HCT116 (cell line): ENCODE measurements at regions not wholly inside any gene's neighbourhood (a gene's known extent, or its start where the extent isn't known, plus 50 kb on each side); places are given as distances from the start of the nearest gene placed in this dataset.

Experiments used
- ATAC-seq: fragments of 200-7000 bp; cut with Tn5 transposase; 2 replicates; pipeline ENCODE4 v1.9.1; 2020; ENCODE audit warnings: mild to moderate bottlenecking, moderate library complexity
- BruUV-seq: library from RNA; stranded (reverse); fragments of 400-500 nt; replicated peaks from 2 replicates; lab custom pipeline; 2021; lab: Mats Ljungman, UMichigan
- CTCF ChIA-PET: fragments of 300-600 bp; sonication (Branson Sonifier 250); formaldehyde crosslinking; loops from one replicate; lab custom pipeline; 2021; ENCODE audit warnings: antibody characterized with exemption; lab: Charles Lee
- POLR2A ChIA-PET: fragments of 300-600, 350-600 bp; sonication (Branson Sonifier 250); formaldehyde crosslinking; loops from one replicate; lab custom pipeline; 2021; ENCODE audit warnings: antibody characterized with exemption; lab: Charles Lee
- RAD21 ChIA-PET, 2 experiments: fragments of 300-600 bp; sonication (Branson Sonifier 250); formaldehyde crosslinking; loops; one replicate each; lab custom pipeline; 2023; ENCODE audit warnings: low total read pairs in 2 of 2; ENCODE audit not compliant: uncharacterized antibody in 2 of 2, unreplicated experiment in 2 of 2, low non-redundant PET in 1 of 2; lab: Charles Lee
- DNase-seq: peaks from one replicate; pipeline ENCODE4 v3.0.0-alpha.2; 2010; ENCODE audit warnings: low read depth, low spot score
- H2AFZ ChIP-seq: fragments of 200-600 bp; shearing (Covaris generic), sonication (generic); 2 replicates; pipeline ENCODE4 v1.6.1; 2017; ENCODE audit warnings: low read depth, mixed run types, mixed read lengths, antibody characterized with exemption, low read length; ENCODE audit not compliant: poor library complexity, severe bottlenecking
- H3K27ac ChIP-seq: 2 replicates; pipeline ENCODE4 v1.5.1; 2012; ENCODE audit warnings: low read depth, low read length
- H3K27me3 ChIP-seq: fragments of 200-600 bp; sonication (generic); 2 replicates; pipeline ENCODE4 v1.6.1; 2016; ENCODE audit warnings: mixed run types, low read length, mixed read lengths; ENCODE audit not compliant: insufficient read depth
- H3K36me3 ChIP-seq, 2 experiments: fragments of 200-500 bp in 1 of 2; fragments of 200-600 bp in 1 of 2; sonication (Bioruptor generic) in 1 of 2; sonication (generic) in 1 of 2; 2 replicates each; pipeline versions ENCODE4 v1.5.1 to v1.6.1; 2014 to 2016; ENCODE audit warnings: low read length in 2 of 2, inconsistent platforms in 1 of 2, mixed read lengths in 1 of 2, mixed run types in 1 of 2; ENCODE audit not compliant: insufficient read depth in 2 of 2, control insufficient read depth in 1 of 2
- H3K4me1 ChIP-seq, 2 experiments: fragments of 200-600 bp in 1 of 2; sonication (generic) in 1 of 2; 2 replicates each; pipeline versions ENCODE4 v1.5.1 to v1.6.1; 2012 to 2017; ENCODE audit warnings: low read length in 2 of 2, inconsistent platforms in 1 of 2, mild to moderate bottlenecking in 1 of 2, mixed read lengths in 1 of 2, mixed run types in 1 of 2, moderate library complexity in 1 of 2; ENCODE audit not compliant: insufficient read depth in 2 of 2, control insufficient read depth in 1 of 2
- H3K4me2 ChIP-seq: fragments of 200-600 bp; sonication (generic); 2 replicates; pipeline ENCODE4 v1.6.1; 2017; ENCODE audit warnings: mixed run types, low read length, mixed read lengths
- H3K4me3 ChIP-seq, 2 experiments: fragments of 200-600 bp in 1 of 2; sonication (generic) in 1 of 2; replicated peaks in 1 of 2; 2 replicates each; pipeline ENCODE4 v1.5.1; 2011 to 2016; ENCODE audit warnings: low read length in 2 of 2, control low read depth in 1 of 2, low read depth in 1 of 2, mild to moderate bottlenecking in 1 of 2, mixed read lengths in 1 of 2, mixed run types in 1 of 2
- H3K79me2 ChIP-seq: fragments of 200-600 bp; sonication (generic); 2 replicates; pipeline ENCODE4 v1.6.1; 2017; ENCODE audit warnings: mild to moderate bottlenecking, mixed run types, low read length, moderate library complexity, mixed read lengths; ENCODE audit not compliant: insufficient read depth
- H3K9ac ChIP-seq: fragments of 200-600 bp; sonication (generic); 2 replicates; pipeline ENCODE4 v1.6.1; 2016; ENCODE audit warnings: low read length, mixed read lengths
- H3K9me2 ChIP-seq: fragments of 200-600 bp; sonication (generic), shearing (Covaris generic); 2 replicates; pipeline ENCODE4 v1.6.1; 2017; ENCODE audit warnings: mixed run types, mild to moderate bottlenecking, moderate library complexity; ENCODE audit not compliant: insufficient read depth
- H3K9me3 ChIP-seq, 2 experiments: fragments of 200-500 bp in 1 of 2; fragments of 200-600 bp in 1 of 2; sonication (Bioruptor generic) in 1 of 2; sonication (generic) in 1 of 2; 2 replicates each; pipeline ENCODE4 v1.6.1; 2014 to 2017; ENCODE audit warnings: low read length in 2 of 2, mixed read lengths in 2 of 2, inconsistent platforms in 1 of 2, low read depth in 1 of 2, mild to moderate bottlenecking in 1 of 2, mixed run types in 1 of 2, moderate library complexity in 1 of 2; ENCODE audit not compliant: control insufficient read depth in 1 of 2, insufficient read depth in 1 of 2
- H4K20me1 ChIP-seq: fragments of 200-600 bp; sonication (generic), shearing (Covaris generic); 2 replicates; pipeline ENCODE4 v1.6.1; 2017; ENCODE audit warnings: mixed run types, mild to moderate bottlenecking, moderate library complexity; ENCODE audit not compliant: insufficient read depth
- EGR1 ChIP-seq: IDR thresholded peaks from 2 replicates; pipeline ENCODE4 v1.6.1; 2012; ENCODE audit warnings: low read depth
- ELF1 ChIP-seq: IDR thresholded peaks from 2 replicates; pipeline ENCODE4 v1.6.1; 2012; ENCODE audit warnings: low read depth, borderline replicate concordance
- EZH2phosphoT487 ChIP-seq: fragments of 200-600 bp; IDR thresholded peaks from 2 replicates; pipeline ENCODE4 v1.6.1; 2018; ENCODE audit warnings: antibody characterized with exemption, borderline replicate concordance
- FOSL1 ChIP-seq: IDR thresholded peaks from 2 replicates; pipeline ENCODE4 v1.6.1; 2012; ENCODE audit warnings: low read depth
- JUND ChIP-seq: IDR thresholded peaks from 2 replicates; pipeline ENCODE4 v1.6.1; 2012
- POLR2A ChIP-seq: IDR thresholded peaks from 2 replicates; pipeline ENCODE4 v1.7.0; 2011; ENCODE audit warnings: borderline replicate concordance; ENCODE audit not compliant: insufficient read depth, insufficient read length; ENCODE audit errors: extremely low read depth
- POLR2AphosphoS5 ChIP-seq: IDR thresholded peaks from 2 replicates; pipeline ENCODE4 v1.6.1; 2011; ENCODE audit warnings: mild to moderate bottlenecking, low read depth, low read length, moderate library complexity
- RAD21 ChIP-seq: IDR thresholded peaks from 2 replicates; pipeline ENCODE4 v1.6.1; 2012; ENCODE audit warnings: low read depth, mild to moderate bottlenecking
- SP1 ChIP-seq: IDR thresholded peaks from 2 replicates; pipeline ENCODE4 v1.6.1; 2012; ENCODE audit warnings: low read depth
- SRF ChIP-seq: IDR thresholded peaks from 2 replicates; pipeline ENCODE4 v1.6.1; 2012; ENCODE audit warnings: low read depth
- YY1 ChIP-seq: IDR thresholded peaks from 2 replicates; pipeline ENCODE4 v1.6.1; 2011; ENCODE audit warnings: low read length, low read depth, moderate library complexity, mild to moderate bottlenecking; ENCODE audit not compliant: insufficient replicate concordance; ENCODE audit errors: extremely low read depth
- ZFX ChIP-seq: fragments of 450-650 bp; IDR thresholded peaks from 2 replicates; pipeline ENCODE4 v1.6.1; 2017
- ZNF274 ChIP-seq: fragments of 200-500 bp; sonication (Bioruptor generic); IDR thresholded peaks from 2 replicates; pipeline ENCODE4 v1.6.1; 2014; ENCODE audit warnings: mild to moderate bottlenecking, low read depth, low read length, inconsistent platforms
- intact Hi-C: fragments of 100-400 bp; cut with micrococcal nuclease; formaldehyde crosslinking; loops from 2 replicates; pipeline ENCODE4 v1.10.0; 2022
- TF ChIP-seq, protein P1 (sequence below): IDR thresholded peaks from 2 replicates; pipeline ENCODE4 v1.6.1; 2012
- TF ChIP-seq, protein P2 (sequence below): IDR thresholded peaks from 2 replicates; pipeline ENCODE4 v1.6.1; 2012
- TF ChIP-seq, protein P3 (sequence below): IDR thresholded peaks from 2 replicates; pipeline ENCODE4 v1.6.1; 2011; ENCODE audit warnings: mild to moderate bottlenecking, low read length, moderate library complexity; ENCODE audit not compliant: insufficient replicate concordance; ENCODE audit errors: extremely low read depth
- TF ChIP-seq, protein P4 (sequence below): IDR thresholded peaks from 2 replicates; pipeline ENCODE4 v1.6.1; 2012; ENCODE audit warnings: low read depth

DNA sequence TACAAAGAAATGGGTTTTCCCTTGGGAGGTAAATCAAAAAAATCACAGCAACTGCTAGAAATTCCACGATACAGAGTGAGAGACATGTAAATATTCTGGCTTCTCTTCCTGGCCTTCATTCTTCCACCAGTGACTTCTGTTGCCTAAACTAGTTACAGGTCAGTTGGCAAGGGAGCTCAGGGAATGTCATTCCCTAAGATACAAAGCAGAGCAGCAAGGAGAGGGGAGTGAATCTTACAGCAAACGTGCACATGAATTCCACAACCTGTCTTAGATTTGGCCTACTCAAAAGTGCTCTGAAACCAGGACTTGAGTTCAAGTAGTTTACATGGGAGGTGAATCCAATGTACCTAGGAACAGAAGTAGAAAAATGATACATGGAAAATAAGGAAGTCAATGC lies 445.3 kb upstream of the LRRC7 start:
- no peaks in the 10 kb centered on the region for H3K9me3 ChIP-seq
- DNase-seq (no peak), ATAC-seq (no peak)
- H3K4me1 ChIP-seq = no peaks in the 10 kb centered on the region
- no peaks in the 10 kb centered on the region for H4K20me1 ChIP-seq
- ChIA-PET RAD21 (interaction anchor here in 1 of 2 experiments (0.6 kb wide), 1 partner anchor 992 kb away, joined by 3 read pairs; no protein-coding TSS in a partner anchor), POLR2A (no interaction called here), CTCF (no interaction called here)
- H3K9ac ChIP-seq = no peak overlapping the region
- no peak for TF ChIP-seq EZH2phosphoT487
- TF ChIP-seq JUND = no peak
- no TSS peak for BruUV-seq
- no peaks in the 10 kb centered on the region for H3K79me2 ChIP-seq
- H2AFZ ChIP-seq = no peak overlapping the region
- no peaks in the 10 kb centered on the region for H3K36me3 ChIP-seq
- H3K4me3 ChIP-seq = no peak overlapping the region
- no peaks in the 10 kb centered on the region for H3K27me3 ChIP-seq
- H3K4me2 ChIP-seq = no peak overlapping the region
- H3K9me2 ChIP-seq = no peaks in the 10 kb centered on the region
- H3K27ac ChIP-seq = no peak overlapping the region
- intact Hi-C loops = no loop called here

DNA sequence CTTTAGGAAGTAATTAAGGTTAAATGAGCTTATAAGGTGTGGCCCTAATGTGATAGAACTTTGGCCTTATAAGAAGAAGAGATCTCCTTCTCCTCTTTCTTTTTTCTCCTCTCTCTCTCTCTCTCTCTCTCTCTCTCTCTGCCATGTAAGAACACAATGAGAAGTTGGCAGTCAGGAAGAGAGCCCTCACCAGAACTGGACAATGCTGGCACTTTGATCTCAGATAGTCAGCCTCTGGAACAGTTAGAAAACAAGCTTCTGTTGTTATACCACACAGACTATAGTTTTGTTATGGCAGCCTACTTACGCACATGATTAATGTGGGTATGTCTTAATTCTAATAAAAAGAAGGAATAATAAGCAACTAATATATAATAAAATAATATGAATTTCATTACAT lies 444.2 kb upstream of the LRRC7 start:
- Histone ChIP-seq H3K27ac (no peak overlapping the region), H3K79me2 (no peaks in the 10 kb centered on the region), H3K4me3 (no peak overlapping the region), H3K27me3 (no peaks in the 10 kb centered on the region), H2AFZ (no peak overlapping the region), H3K9me3 (no peaks in the 10 kb centered on the region), H3K4me2 (no peak overlapping the region), H3K9ac (no peak overlapping the region), H4K20me1 (no peaks in the 10 kb centered on the region), H3K36me3 (no peaks in the 10 kb centered on the region), H3K9me2 (no peaks in the 10 kb centered on the region), H3K4me1 (no peaks in the 10 kb centered on the region)
- intact Hi-C loops = no loop called here
- BruUV-seq = no TSS peak
- DNase-seq (no peak), ATAC-seq (no peak)
- ChIA-PET POLR2A (no interaction called here), RAD21 (no interaction called here), CTCF (no interaction called here)
- no peak for TF ChIP-seq SRF
- TF ChIP-seq POLR2A = no peak
- TF ChIP-seq, protein P1, sequence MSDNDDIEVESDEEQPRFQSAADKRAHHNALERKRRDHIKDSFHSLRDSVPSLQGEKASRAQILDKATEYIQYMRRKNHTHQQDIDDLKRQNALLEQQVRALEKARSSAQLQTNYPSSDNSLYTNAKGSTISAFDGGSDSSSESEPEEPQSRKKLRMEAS = no peak
- TF ChIP-seq, protein P2, sequence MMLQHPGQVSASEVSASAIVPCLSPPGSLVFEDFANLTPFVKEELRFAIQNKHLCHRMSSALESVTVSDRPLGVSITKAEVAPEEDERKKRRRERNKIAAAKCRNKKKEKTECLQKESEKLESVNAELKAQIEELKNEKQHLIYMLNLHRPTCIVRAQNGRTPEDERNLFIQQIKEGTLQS = no peak
- no peak for TF ChIP-seq ELF1
- no peak for TF ChIP-seq FOSL1
- no peak for TF ChIP-seq POLR2AphosphoS5
- no peak for TF ChIP-seq EGR1
- TF ChIP-seq ZFX = no peak
- no peak for TF ChIP-seq SP1
- TF ChIP-seq, protein P3, sequence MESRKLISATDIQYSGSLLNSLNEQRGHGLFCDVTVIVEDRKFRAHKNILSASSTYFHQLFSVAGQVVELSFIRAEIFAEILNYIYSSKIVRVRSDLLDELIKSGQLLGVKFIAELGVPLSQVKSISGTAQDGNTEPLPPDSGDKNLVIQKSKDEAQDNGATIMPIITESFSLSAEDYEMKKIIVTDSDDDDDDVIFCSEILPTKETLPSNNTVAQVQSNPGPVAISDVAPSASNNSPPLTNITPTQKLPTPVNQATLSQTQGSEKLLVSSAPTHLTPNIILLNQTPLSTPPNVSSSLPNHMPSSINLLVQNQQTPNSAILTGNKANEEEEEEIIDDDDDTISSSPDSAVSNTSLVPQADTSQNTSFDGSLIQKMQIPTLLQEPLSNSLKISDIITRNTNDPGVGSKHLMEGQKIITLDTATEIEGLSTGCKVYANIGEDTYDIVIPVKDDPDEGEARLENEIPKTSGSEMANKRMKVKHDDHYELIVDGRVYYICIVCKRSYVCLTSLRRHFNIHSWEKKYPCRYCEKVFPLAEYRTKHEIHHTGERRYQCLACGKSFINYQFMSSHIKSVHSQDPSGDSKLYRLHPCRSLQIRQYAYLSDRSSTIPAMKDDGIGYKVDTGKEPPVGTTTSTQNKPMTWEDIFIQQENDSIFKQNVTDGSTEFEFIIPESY = no peak
- no peak for TF ChIP-seq YY1
- no peak for TF ChIP-seq ZNF274
- TF ChIP-seq, protein P4, sequence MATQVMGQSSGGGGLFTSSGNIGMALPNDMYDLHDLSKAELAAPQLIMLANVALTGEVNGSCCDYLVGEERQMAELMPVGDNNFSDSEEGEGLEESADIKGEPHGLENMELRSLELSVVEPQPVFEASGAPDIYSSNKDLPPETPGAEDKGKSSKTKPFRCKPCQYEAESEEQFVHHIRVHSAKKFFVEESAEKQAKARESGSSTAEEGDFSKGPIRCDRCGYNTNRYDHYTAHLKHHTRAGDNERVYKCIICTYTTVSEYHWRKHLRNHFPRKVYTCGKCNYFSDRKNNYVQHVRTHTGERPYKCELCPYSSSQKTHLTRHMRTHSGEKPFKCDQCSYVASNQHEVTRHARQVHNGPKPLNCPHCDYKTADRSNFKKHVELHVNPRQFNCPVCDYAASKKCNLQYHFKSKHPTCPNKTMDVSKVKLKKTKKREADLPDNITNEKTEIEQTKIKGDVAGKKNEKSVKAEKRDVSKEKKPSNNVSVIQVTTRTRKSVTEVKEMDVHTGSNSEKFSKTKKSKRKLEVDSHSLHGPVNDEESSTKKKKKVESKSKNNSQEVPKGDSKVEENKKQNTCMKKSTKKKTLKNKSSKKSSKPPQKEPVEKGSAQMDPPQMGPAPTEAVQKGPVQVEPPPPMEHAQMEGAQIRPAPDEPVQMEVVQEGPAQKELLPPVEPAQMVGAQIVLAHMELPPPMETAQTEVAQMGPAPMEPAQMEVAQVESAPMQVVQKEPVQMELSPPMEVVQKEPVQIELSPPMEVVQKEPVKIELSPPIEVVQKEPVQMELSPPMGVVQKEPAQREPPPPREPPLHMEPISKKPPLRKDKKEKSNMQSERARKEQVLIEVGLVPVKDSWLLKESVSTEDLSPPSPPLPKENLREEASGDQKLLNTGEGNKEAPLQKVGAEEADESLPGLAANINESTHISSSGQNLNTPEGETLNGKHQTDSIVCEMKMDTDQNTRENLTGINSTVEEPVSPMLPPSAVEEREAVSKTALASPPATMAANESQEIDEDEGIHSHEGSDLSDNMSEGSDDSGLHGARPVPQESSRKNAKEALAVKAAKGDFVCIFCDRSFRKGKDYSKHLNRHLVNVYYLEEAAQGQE = no peak
- TF ChIP-seq EZH2phosphoT487 = no peak
- TF ChIP-seq RAD21 = no peak
